ENCODE measurements at regions not wholly inside any gene's neighbourhood (a gene's known extent, or its start where the extent isn't known, plus 50 kb on each side); places are given as distances from the start of the nearest gene placed in this dataset.
"Not testable (repeated sequence)": the region's sequence is repeated elsewhere in the genome, so short reads cannot be mapped to it uniquely, and the experiment has no call there.

GRCh38 chr3:127520993-127521392, 69.5 kb downstream of the TPRA1 start:
- DNase-seq (ENCODE audit: low spot score) (no peak), FAIRE-seq (no peak)

GRCh38 chr3:127518456-127519081, 72.0 kb downstream of the TPRA1 start:
- no peak for FAIRE-seq
- DNase-seq (ENCODE audit: low spot score), result no peak

- DNase-seq (ENCODE audit: low spot score) (no peak), FAIRE-seq (no peak)
Measured at GRCh38 chr3:127512256-127512655, 78.3 kb downstream of the TPRA1 start.

GRCh38 chr3:127501177-127501576, 89.4 kb downstream of the TPRA1 start:
- no peak for FAIRE-seq
- DNase-seq (ENCODE audit: low spot score), result no peak

- no peak for FAIRE-seq
- no peak for DNase-seq (ENCODE audit: low spot score)
Measured at GRCh38 chr3:127497676-127498075, 92.9 kb downstream of the TPRA1 start.

GRCh38 chr3:127497166-127497565, 93.4 kb downstream of the TPRA1 start:
- FAIRE-seq (no peak), DNase-seq (ENCODE audit: low spot score) (no peak)

GRCh38 chr3:127495821-127496655, 94.5 kb downstream of the TPRA1 start:
- DNase-seq (ENCODE audit: low spot score) (no peak), FAIRE-seq (no peak)

- no peak for FAIRE-seq
- no peak for DNase-seq (ENCODE audit: low spot score)
Measured at GRCh38 chr3:127493924-127494646, 96.4 kb downstream of the TPRA1 start.

- DNase-seq (ENCODE audit: low spot score) (no peak), FAIRE-seq (no peak)
Measured at GRCh38 chr3:127492426-127492825, 98.1 kb downstream of the TPRA1 start.

GRCh38 chr3:127491909-127492308, 98.6 kb downstream of the TPRA1 start:
- DNase-seq (ENCODE audit: low spot score), result no peak
- FAIRE-seq, result no peak

- DNase-seq (ENCODE audit: low spot score) (no peak), FAIRE-seq (no peak)
Measured at GRCh38 chr3:127491323-127491722, 99.2 kb downstream of the TPRA1 start.

- not testable (repeated sequence) for FAIRE-seq; DNase-seq (ENCODE audit: low spot score)
Measured at GRCh38 chr3:127491024-127491305, 99.6 kb downstream of the TPRA1 start.

GRCh38 chr3:127490271-127491023, 100.1 kb downstream of the TPRA1 start:
- FAIRE-seq, result no peak
- DNase-seq (ENCODE audit: low spot score), result no peak

- FAIRE-seq (no peak), DNase-seq (ENCODE audit: low spot score) (no peak)
Measured at GRCh38 chr3:127489357-127489756, 101.2 kb downstream of the TPRA1 start.

GRCh38 chr3:127488740-127489139, 101.8 kb downstream of the TPRA1 start:
- FAIRE-seq, result no peak
- DNase-seq (ENCODE audit: low spot score), result no peak

- FAIRE-seq (no peak), DNase-seq (ENCODE audit: low spot score) (no peak)
Measured at GRCh38 chr3:127488141-127488672, 102.3 kb downstream of the TPRA1 start.

GRCh38 chr3:127487196-127487595, 103.3 kb downstream of the TPRA1 start:
- DNase-seq (ENCODE audit: low spot score) (no peak), FAIRE-seq (no peak)

GRCh38 chr3:127486321-127486944, 104.1 kb downstream of the TPRA1 start:
- no peak for FAIRE-seq

GRCh38 chr3:127485396-127486170, 105.0 kb downstream of the TPRA1 start:
- DNase-seq (ENCODE audit: low spot score) (no peak), FAIRE-seq (no peak)

More at GRCh38 chr3:127486321-127486944, 104.1 kb downstream of the TPRA1 start:
- no peak for DNase-seq (ENCODE audit: low spot score)
